ENCODE measurements at regions not wholly inside any gene's neighbourhood (a gene's known extent, or its start where the extent isn't known, plus 50 kb on each side); places are given as distances from the start of the nearest gene placed in this dataset.

DNA sequence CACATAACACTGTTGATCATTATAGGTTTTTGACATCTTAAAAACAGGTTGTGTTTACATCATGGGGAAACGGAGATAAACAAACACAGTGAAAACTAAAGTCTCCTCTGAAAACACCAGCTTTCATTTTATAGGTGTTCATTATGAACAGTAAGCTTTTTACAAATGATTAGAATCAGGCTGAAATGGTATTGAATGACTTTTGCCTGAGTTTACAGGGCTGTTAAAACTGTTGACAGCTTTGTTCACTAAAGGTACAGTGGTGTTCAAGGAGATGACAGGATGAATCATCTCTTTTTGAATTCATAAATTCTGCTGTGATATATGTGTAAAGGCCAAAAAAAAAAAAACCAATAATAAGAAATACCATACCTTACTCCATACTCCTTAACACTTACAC, 184.6 kb upstream of the CNTN5 start:
- Histone ChIP-seq H3K27ac (no peak overlapping the region), H3K27me3 (replicated peaks in 1 of 7) (no peaks in the 10 kb centered on the region), H3K4me1 (no peaks in the 10 kb centered on the region), H3K4me3 (no peak overlapping the region), H3K9me3 (peaks cover 0 to 17% (median 3%) of the 10 kb centered on the region in 8 donors), H3K36me3 (no peaks in the 10 kb centered on the region)
- 75 to 92% (median 79%) methylated on average over 1 of the region's 1 CpG for WGBS, 5 donors
- TF ChIP-seq POLR2A (IDR thresholded peaks at IDR 0.05): no peak
- TF ChIP-seq, protein P1, sequence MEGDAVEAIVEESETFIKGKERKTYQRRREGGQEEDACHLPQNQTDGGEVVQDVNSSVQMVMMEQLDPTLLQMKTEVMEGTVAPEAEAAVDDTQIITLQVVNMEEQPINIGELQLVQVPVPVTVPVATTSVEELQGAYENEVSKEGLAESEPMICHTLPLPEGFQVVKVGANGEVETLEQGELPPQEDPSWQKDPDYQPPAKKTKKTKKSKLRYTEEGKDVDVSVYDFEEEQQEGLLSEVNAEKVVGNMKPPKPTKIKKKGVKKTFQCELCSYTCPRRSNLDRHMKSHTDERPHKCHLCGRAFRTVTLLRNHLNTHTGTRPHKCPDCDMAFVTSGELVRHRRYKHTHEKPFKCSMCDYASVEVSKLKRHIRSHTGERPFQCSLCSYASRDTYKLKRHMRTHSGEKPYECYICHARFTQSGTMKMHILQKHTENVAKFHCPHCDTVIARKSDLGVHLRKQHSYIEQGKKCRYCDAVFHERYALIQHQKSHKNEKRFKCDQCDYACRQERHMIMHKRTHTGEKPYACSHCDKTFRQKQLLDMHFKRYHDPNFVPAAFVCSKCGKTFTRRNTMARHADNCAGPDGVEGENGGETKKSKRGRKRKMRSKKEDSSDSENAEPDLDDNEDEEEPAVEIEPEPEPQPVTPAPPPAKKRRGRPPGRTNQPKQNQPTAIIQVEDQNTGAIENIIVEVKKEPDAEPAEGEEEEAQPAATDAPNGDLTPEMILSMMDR (IDR thresholded peaks at IDR 0.05 in 8 of 11, conservative IDR thresholded peaks at IDR 0.05 in 3 of 11): no peak
- TF ChIP-seq POLR2AphosphoS5 (IDR thresholded peaks at IDR 0.05): no peak
- intact Hi-C loops (cut with DNase I; ENCODE audit: low total_unique reads): no loop called here
- DNase-seq: no peak

DNA sequence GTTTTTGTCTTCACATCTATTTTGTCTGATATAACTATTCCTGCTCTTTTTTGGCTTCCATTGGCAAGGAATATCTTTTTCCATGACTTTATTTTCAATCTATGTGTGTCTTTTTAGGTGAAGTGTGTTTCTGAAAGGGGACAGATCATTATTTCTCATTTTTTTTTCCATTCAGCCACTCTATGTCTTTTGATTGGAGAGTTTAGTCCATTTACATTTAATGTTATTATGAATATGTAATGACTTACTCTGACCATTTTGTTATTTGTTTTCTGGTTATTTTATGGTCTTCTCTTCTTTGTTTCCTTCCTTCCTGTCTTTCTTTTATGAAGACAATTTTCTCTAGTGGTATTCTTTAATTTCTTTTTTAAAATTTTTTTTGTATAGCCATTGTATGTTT, 178.6 kb upstream of the CNTN5 start:
- Histone ChIP-seq H3K4me3 (no peak overlapping the region), H3K4me1 (no peaks in the 10 kb centered on the region), H3K27me3 (replicated peaks in 1 of 7) (no peaks in the 10 kb centered on the region), H3K36me3 (no peaks in the 10 kb centered on the region), H3K9me3 (peaks cover 0 to 43% (median 30%) of the 10 kb centered on the region in 8 donors), H3K27ac (no peak overlapping the region)
- intact Hi-C loops (cut with DNase I; ENCODE audit: low total_unique reads): no loop called here
- DNase-seq: no peak
- no peak for TF ChIP-seq POLR2AphosphoS5 (IDR thresholded peaks at IDR 0.05)
- TF ChIP-seq, protein P1 (IDR thresholded peaks at IDR 0.05 in 8 of 11, conservative IDR thresholded peaks at IDR 0.05 in 3 of 11): no peak
- no peak for TF ChIP-seq POLR2A (IDR thresholded peaks at IDR 0.05)

DNA sequence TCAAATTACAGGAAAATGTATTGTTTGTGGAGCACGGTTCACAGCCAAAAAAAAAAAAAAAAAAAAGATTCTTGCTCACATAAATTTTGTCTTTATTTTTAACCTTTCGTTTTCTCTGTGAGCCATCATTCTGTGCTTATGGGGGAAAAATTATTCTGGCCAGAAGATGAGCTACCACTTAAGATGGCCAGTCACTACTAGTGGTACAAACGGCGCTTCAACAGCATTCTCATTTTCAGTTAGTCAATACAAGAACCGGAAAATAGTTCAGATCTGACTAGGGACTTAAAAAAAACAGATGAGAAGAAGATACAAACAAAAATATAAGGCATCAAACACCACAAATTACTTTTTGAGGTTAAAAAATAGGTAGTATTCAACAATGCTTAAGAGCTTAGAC, 158.6 kb upstream of the CNTN5 start:
- no peaks in the 10 kb centered on the region for H3K4me1 ChIP-seq
- H3K27me3 ChIP-seq (replicated peaks in 1 of 7): no peaks in the 10 kb centered on the region
- H3K36me3 ChIP-seq: no peaks in the 10 kb centered on the region
- no peak overlapping the region for H3K27ac ChIP-seq
- WGBS, 5 donors: 68 to 81% (median 79%) methylated on average over 5 of the region's 5 CpGs
- TF ChIP-seq POLR2AphosphoS5 (IDR thresholded peaks at IDR 0.05): no peak
- no peak for TF ChIP-seq POLR2A (IDR thresholded peaks at IDR 0.05)
- TF ChIP-seq, protein P1 (IDR thresholded peaks at IDR 0.05 in 8 of 11, conservative IDR thresholded peaks at IDR 0.05 in 3 of 11): no peak
- H3K4me3 ChIP-seq: no peak overlapping the region
- H3K9me3 ChIP-seq: peaks cover 0 to 11% (median 7%) of the 10 kb centered on the region in 8 donors
- DNase-seq: no peak
- intact Hi-C loops (cut with DNase I; ENCODE audit: low total_unique reads): no loop called here

DNA sequence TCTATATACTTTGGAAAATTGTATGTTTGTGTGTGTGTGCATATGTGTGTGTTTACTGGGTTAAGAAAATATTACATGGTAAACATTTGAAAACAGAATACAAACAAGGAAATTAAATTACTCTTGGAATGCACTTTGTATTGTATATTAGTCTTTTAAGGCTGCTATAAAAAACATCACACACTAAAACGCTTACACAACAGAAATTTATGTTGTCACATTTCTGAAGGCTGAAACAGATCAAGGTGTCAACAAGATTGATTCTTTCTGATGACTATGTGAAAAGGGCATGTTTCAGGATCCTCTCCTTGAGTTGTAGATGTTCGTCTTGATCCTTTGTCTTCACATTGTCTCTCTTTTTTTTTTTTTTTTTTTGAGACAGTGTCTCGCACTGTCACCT, 149.1 kb upstream of the CNTN5 start:
- H3K36me3 ChIP-seq: no peaks in the 10 kb centered on the region
- H3K27me3 ChIP-seq (replicated peaks in 1 of 7): no peaks in the 10 kb centered on the region
- no peak overlapping the region for H3K27ac ChIP-seq
- WGBS, 5 donors: 81 to 93% (median 88%) methylated on average over 3 of the region's 3 CpGs
- H3K4me1 ChIP-seq: no peaks in the 10 kb centered on the region
- intact Hi-C loops (cut with DNase I; ENCODE audit: low total_unique reads): no loop called here
- no peak overlapping the region for H3K4me3 ChIP-seq
- peaks cover 0 to 10% (median 0%) of the 10 kb centered on the region in 8 donors for H3K9me3 ChIP-seq
- TF ChIP-seq, protein P1 (IDR thresholded peaks at IDR 0.05 in 8 of 11, conservative IDR thresholded peaks at IDR 0.05 in 3 of 11): no peak
- no peak for TF ChIP-seq POLR2AphosphoS5 (IDR thresholded peaks at IDR 0.05)
- no peak for TF ChIP-seq POLR2A (IDR thresholded peaks at IDR 0.05)
- no peak for DNase-seq
